CD4-positive, alpha-beta T cell (primary cell): ENCODE measurements at regions not wholly inside any gene's neighbourhood (a gene's known extent, or its start where the extent isn't known, plus 50 kb on each side); places are given as distances from the start of the nearest gene placed in this dataset.

Source experiments
- ATAC-seq: fragments of 200-7000 bp; cut with Tn5 transposase; one replicate; pipeline ENCODE4 v1.10.0; 2022; ENCODE audit warnings: mild to moderate bottlenecking; ENCODE audit not compliant: poor library complexity
- CTCF ChIA-PET: fragments of 350-600 bp; sonication (Branson Sonifier 250); formaldehyde crosslinking; loops from one replicate; lab custom pipeline; 2021; ENCODE audit warnings: antibody characterized with exemption, inconsistent platforms; lab: Charles Lee
- POLR2A ChIA-PET: fragments of 350-600 bp; sonication (Branson Sonifier 250); formaldehyde crosslinking; loops from one replicate; lab custom pipeline; 2021; ENCODE audit warnings: antibody characterized with exemption, inconsistent platforms; lab: Charles Lee
- DNase-seq, 14 experiments: peaks; one replicate each; pipeline ENCODE4 v3.0.0-alpha.2; 2013 to 2020; ENCODE audit warnings: mixed read lengths in 2 of 14
- H3K27ac ChIP-seq, 2 donors: one replicate each; pipeline versions ENCODE4 v1.5.1 to v1.7.0; 2013; ENCODE audit warnings: low read length in 2 of 2, low read depth in 1 of 2, mild to moderate bottlenecking in 1 of 2
- H3K27me3 ChIP-seq, 2 experiments: 1 replicate in 1 of 2; 2 replicates in 1 of 2; pipeline versions ENCODE4 v1.6.1 to v1.7.0; 2013; ENCODE audit warnings: low read length in 2 of 2, control low read depth in 1 of 2, mild to moderate bottlenecking in 1 of 2, moderate library complexity in 1 of 2; ENCODE audit not compliant: insufficient read depth in 2 of 2, control insufficient read depth in 1 of 2
- H3K36me3 ChIP-seq: one replicate; pipeline ENCODE4 v1.6.1; 2013; ENCODE audit warnings: low read length, control low read depth; ENCODE audit not compliant: insufficient read depth
- H3K4me1 ChIP-seq: one replicate; pipeline ENCODE4 v1.6.1; 2013; ENCODE audit warnings: low read length, control low read depth; ENCODE audit not compliant: insufficient read depth
- H3K4me3 ChIP-seq: one replicate; pipeline ENCODE4 v1.5.1; 2013; ENCODE audit warnings: mild to moderate bottlenecking, low read length, moderate library complexity
- H3K9me3 ChIP-seq, 2 experiments: 1 replicate in 1 of 2; 2 replicates in 1 of 2; pipeline versions ENCODE4 v1.6.1 to v1.7.0; 2013; ENCODE audit warnings: low read length in 2 of 2, mild to moderate bottlenecking in 2 of 2, control low read depth in 1 of 2, moderate library complexity in 1 of 2; ENCODE audit not compliant: control insufficient read depth in 1 of 2, insufficient read depth in 1 of 2
- H3K27ac Mint-ChIP-seq: one replicate; pipeline ENCODE4 v1.8.0; 2020; ENCODE audit warnings: mixed read lengths
- H3K27me3 Mint-ChIP-seq: one replicate; pipeline ENCODE4 v1.8.0; 2021; ENCODE audit warnings: mixed read lengths
- H3K36me3 Mint-ChIP-seq: one replicate; pipeline ENCODE4 v1.8.0; 2021; ENCODE audit warnings: low read depth, mixed read lengths
- H3K4me1 Mint-ChIP-seq: one replicate; pipeline ENCODE4 v1.8.0; 2021; ENCODE audit warnings: low read depth, mixed read lengths
- H3K4me3 Mint-ChIP-seq: one replicate; pipeline ENCODE4 v1.8.0; 2020; ENCODE audit warnings: mild to moderate bottlenecking, mixed read lengths
- H3K9me3 Mint-ChIP-seq: one replicate; pipeline ENCODE4 v1.8.0; 2020; ENCODE audit warnings: mixed read lengths
- CTCF ChIP-seq: fragments of 200-600 bp; IDR thresholded peaks from one replicate; pipeline ENCODE4 v1.8.0; 2022; ENCODE audit warnings: antibody characterized with exemption, mild to moderate bottlenecking
- intact Hi-C, 2 experiments: fragments of 100-400 bp; cut with DNase I in 1 of 2; cut with micrococcal nuclease in 1 of 2; formaldehyde crosslinking; loops; one replicate each; pipeline versions ENCODE4 v1.15.1 to v1.9.0; 2023 to 2025; cut with DNase I, micrococcal nuclease

DNA sequence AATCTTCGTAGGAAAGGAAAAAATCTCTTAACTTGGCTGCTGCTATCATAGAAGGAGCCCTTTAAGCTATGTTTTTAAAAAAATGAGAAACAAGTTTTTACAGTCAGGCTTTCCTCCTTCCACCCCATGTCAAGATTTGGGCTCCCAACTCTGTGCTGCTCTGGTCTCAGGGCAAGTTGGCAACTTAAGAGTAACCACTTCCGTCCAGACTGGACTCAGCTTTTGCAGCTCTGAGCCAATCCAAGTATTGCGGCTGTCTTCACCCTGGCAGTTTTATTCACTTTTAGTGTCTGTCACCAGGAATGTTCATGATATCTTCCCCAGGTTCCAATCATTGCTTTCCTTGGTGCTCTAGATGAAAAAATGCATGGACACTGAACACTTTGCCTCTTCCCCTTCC lies 115.9 kb upstream of the GAS1 start:
- Histone ChIP-seq H3K4me3 (no peak overlapping the region), H3K4me1 (no peaks in the 10 kb centered on the region), H3K36me3 (no peaks in the 10 kb centered on the region), H3K27ac (no peak overlapping the region), H3K27me3 (no peaks in the 10 kb centered on the region), H3K9me3 (no peaks in the 10 kb centered on the region)
- no peak for TF ChIP-seq CTCF
- intact Hi-C loops: no loop called here
- DNase-seq: no peak
- H3K4me3 Mint-ChIP-seq: no peak overlapping the region
- peaks cover 22% of the 10 kb centered on the region for H3K27me3 Mint-ChIP-seq
- ChIA-PET POLR2A (interaction anchor here (0.6 kb wide), 1 partner anchor 127 kb away, joined by 3 read pairs; no protein-coding TSS in a partner anchor), CTCF (no interaction called here)
- no peak for ATAC-seq
- no peaks in the 10 kb centered on the region for H3K4me1 Mint-ChIP-seq
- H3K36me3 Mint-ChIP-seq: no peaks in the 10 kb centered on the region
- H3K27ac Mint-ChIP-seq: no peak overlapping the region
- no peaks in the 10 kb centered on the region for H3K9me3 Mint-ChIP-seq

DNA sequence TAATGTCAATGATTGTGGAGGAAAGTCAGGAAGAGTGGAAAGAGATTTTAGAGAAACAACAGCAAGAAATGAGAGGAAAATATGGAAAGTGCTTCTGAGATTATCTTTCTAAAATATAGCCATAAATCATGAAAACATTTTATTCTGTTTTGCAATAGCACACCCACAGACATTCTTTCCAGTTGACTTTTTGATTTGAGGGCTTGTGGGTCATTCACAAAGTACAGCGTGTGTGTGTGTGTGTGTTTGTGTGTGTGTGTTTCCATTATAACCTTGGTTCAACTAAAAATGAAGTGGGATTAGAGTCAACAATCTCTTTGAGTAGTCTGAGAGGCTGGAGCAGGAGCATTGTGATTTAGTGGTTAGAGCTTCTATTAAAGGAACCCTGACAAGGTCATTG lies 116.6 kb upstream of the GAS1 start:
- H3K27me3 ChIP-seq: no peaks in the 10 kb centered on the region
- intact Hi-C loops: no loop called here
- Mint-ChIP-seq H3K4me3 (no peak overlapping the region), H3K36me3 (no peaks in the 10 kb centered on the region), H3K4me1 (no peaks in the 10 kb centered on the region), H3K27ac (no peak overlapping the region), H3K27me3 (peaks cover 18% of the 10 kb centered on the region), H3K9me3 (no peaks in the 10 kb centered on the region)
- no peak for ATAC-seq
- no peak for TF ChIP-seq CTCF
- H3K4me3 ChIP-seq: no peak overlapping the region
- no peak overlapping the region for H3K27ac ChIP-seq
- no peaks in the 10 kb centered on the region for H3K4me1 ChIP-seq
- DNase-seq: no peak
- ChIA-PET POLR2A (no interaction called here), CTCF (no interaction called here)
- H3K9me3 ChIP-seq: no peaks in the 10 kb centered on the region
- no peaks in the 10 kb centered on the region for H3K36me3 ChIP-seq

DNA sequence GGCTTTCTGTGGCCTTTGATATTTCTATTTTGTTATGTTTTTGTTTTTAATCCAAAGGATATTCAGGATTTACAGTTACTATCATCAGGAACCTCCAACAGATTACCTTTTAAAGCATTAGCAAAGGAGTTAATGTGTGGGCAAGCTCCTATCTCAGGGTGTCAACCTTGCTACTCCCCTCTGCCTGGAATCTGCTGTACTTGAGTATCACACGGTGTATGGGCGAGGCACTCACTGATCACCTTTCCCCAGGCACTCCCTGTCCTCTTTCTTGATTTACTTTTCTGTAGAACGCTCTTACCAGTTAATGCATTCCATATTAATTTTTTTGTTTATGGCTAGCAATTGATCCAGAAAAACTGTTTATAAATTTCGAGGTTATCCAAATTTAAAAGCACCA lies 117.0 kb upstream of the GAS1 start:
- H3K4me1 ChIP-seq: no peaks in the 10 kb centered on the region
- DNase-seq: no peak
- CTCF ChIA-PET: no interaction called here
- no peak for TF ChIP-seq CTCF
- POLR2A ChIA-PET: no interaction called here
- Mint-ChIP-seq H3K9me3 (no peaks in the 10 kb centered on the region), H3K4me3 (no peak overlapping the region), H3K27ac (no peak overlapping the region), H3K27me3 (peaks cover 14% of the 10 kb centered on the region), H3K4me1 (no peaks in the 10 kb centered on the region), H3K36me3 (no peaks in the 10 kb centered on the region)
- ATAC-seq: no peak
- intact Hi-C loops: no loop called here
- no peak overlapping the region for H3K27ac ChIP-seq
- no peaks in the 10 kb centered on the region for H3K36me3 ChIP-seq
- no peak overlapping the region for H3K4me3 ChIP-seq
- no peaks in the 10 kb centered on the region for H3K9me3 ChIP-seq
- no peaks in the 10 kb centered on the region for H3K27me3 ChIP-seq
